ENCODE measurements at regions not wholly inside any gene's neighbourhood (a gene's known extent, or its start where the extent isn't known, plus 50 kb on each side); places are given as distances from the start of the nearest gene placed in this dataset.
"Not testable (repeated sequence)": the region's sequence is repeated elsewhere in the genome, so short reads cannot be mapped to it uniquely, and the experiment has no call there.

DNA sequence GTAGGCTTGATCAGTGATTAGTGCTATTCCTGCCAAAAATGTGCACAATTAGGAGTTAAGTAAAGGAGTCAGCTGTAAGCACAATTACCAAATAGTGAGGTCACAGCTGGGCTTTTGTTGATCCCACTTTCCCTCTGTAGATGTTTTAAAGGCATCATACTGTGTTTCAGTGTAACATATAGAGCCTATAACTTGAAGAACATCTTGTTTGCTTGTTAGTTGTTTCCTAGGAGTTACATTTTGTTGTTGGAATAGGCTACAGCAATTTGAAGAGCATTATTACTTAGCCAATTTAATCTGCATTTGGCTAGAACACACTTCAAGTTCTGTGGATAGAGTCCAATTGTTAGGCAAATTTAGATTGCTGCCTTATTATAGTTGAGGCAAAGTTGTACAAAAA is 210.7 kb upstream of the MAD2L1 start:
- Histone ChIP-seq H3K4me3 (no peak overlapping the region), H3K27ac (no peak overlapping the region)
- no peak for TF ChIP-seq EP300 (IDR thresholded peaks at IDR 0.05)
- TF ChIP-seq, protein P1, sequence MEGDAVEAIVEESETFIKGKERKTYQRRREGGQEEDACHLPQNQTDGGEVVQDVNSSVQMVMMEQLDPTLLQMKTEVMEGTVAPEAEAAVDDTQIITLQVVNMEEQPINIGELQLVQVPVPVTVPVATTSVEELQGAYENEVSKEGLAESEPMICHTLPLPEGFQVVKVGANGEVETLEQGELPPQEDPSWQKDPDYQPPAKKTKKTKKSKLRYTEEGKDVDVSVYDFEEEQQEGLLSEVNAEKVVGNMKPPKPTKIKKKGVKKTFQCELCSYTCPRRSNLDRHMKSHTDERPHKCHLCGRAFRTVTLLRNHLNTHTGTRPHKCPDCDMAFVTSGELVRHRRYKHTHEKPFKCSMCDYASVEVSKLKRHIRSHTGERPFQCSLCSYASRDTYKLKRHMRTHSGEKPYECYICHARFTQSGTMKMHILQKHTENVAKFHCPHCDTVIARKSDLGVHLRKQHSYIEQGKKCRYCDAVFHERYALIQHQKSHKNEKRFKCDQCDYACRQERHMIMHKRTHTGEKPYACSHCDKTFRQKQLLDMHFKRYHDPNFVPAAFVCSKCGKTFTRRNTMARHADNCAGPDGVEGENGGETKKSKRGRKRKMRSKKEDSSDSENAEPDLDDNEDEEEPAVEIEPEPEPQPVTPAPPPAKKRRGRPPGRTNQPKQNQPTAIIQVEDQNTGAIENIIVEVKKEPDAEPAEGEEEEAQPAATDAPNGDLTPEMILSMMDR (IDR thresholded peaks at IDR 0.05) = no peak
- no peak for TF ChIP-seq POLR2A (IDR thresholded peaks at IDR 0.05)

GRCh38 chr4:120266602-120267001 is 200.0 kb upstream of the MAD2L1 start:
- Histone ChIP-seq H3K4me3 (no peak overlapping the region), H3K4me1 (no peaks in the 10 kb centered on the region), H3K36me3 (no peaks in the 10 kb centered on the region), H3K9me3 (no peaks in the 10 kb centered on the region), H3K27me3 (no peaks in the 10 kb centered on the region), H3K27ac (no peak overlapping the region)
- no peak for TF ChIP-seq EP300 (IDR thresholded peaks at IDR 0.05)
- no peak for TF ChIP-seq POLR2A (IDR thresholded peaks at IDR 0.05)
- TF ChIP-seq, protein P1 (IDR thresholded peaks at IDR 0.05) = no peak
- WGBS, 2 donors = 62 to 76% methylated on average over 5 of the region's 5 CpGs
- DNase-seq (ENCODE audit: low spot score in 2 of 2) = no peak

More for the DNA sequence above, 210.7 kb upstream of the MAD2L1 start:
- Histone ChIP-seq H3K27me3 (no peaks in the 10 kb centered on the region), H3K9me3 (no peaks in the 10 kb centered on the region), H3K36me3 (no peaks in the 10 kb centered on the region), H3K4me1 (no peaks in the 10 kb centered on the region)
- no peak for DNase-seq (ENCODE audit: low spot score in 2 of 2)

DNA sequence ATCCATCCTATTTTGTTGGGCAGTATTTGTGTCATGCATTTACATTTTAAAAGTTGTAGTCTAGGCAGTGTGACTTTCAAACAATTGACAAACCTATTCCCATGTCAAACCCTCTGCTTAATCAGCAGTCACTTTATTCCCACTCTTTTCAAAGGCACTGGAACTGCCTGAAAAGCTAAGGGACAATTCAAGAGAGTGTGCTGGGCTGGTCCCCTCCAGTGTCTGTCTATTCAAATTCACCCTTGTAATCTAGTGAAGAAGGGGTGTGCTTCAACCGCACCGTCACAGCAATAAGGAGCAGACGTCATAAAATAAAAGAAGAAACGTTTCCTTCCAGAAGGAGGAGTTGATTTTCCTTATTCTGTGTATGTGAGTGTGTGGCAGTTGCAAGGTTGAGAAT is 197.0 kb upstream of the MAD2L1 start:
- Histone ChIP-seq H3K36me3 (no peaks in the 10 kb centered on the region), H3K27ac (no peak overlapping the region), H3K4me3 (no peak overlapping the region), H3K4me1 (no peaks in the 10 kb centered on the region), H3K27me3 (no peaks in the 10 kb centered on the region), H3K9me3 (no peaks in the 10 kb centered on the region)
- TF ChIP-seq, protein P1 (IDR thresholded peaks at IDR 0.05) = no peak
- no peak for TF ChIP-seq POLR2A (IDR thresholded peaks at IDR 0.05)
- no peak for TF ChIP-seq EP300 (IDR thresholded peaks at IDR 0.05)
- no peak for DNase-seq (ENCODE audit: low spot score in 2 of 2)
- WGBS, 2 donors = 21 to 30% methylated on average over 4 of the region's 4 CpGs

DNA sequence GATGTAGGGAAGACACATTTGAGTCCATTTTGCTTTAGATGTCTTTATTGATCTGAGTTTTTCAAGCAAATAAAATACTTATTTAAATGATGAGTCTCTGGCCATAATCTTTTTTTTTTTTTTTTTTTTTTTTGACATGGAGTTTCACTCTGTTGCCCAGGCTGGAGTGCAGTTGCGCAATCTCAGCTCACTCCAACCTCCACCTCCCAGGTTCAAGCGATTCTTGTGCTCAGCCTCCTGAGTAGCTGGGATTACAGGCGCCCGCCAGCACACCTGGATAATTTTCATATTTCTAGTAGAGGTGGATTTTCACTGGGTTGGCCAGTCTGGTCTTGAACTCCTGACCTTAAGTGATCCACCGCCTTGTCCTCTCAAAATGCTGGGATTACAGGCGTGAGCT is 194.5 kb upstream of the MAD2L1 start:
- no peaks in the 10 kb centered on the region for H3K27me3 ChIP-seq
- no peak for DNase-seq (ENCODE audit: low spot score in 2 of 2)
- H3K27ac ChIP-seq = no peak overlapping the region
- H3K4me3 ChIP-seq = no peak overlapping the region
- no peaks in the 10 kb centered on the region for H3K4me1 ChIP-seq
- 96 to 97% methylated on average over 6 of the region's 6 CpGs for WGBS, 2 donors
- TF ChIP-seq POLR2A (IDR thresholded peaks at IDR 0.05) (no peak), EP300 (IDR thresholded peaks at IDR 0.05) (no peak)
- TF ChIP-seq, protein P1 (IDR thresholded peaks at IDR 0.05) = no peak
- no peaks in the 10 kb centered on the region for H3K9me3 ChIP-seq
- H3K36me3 ChIP-seq = no peaks in the 10 kb centered on the region

DNA sequence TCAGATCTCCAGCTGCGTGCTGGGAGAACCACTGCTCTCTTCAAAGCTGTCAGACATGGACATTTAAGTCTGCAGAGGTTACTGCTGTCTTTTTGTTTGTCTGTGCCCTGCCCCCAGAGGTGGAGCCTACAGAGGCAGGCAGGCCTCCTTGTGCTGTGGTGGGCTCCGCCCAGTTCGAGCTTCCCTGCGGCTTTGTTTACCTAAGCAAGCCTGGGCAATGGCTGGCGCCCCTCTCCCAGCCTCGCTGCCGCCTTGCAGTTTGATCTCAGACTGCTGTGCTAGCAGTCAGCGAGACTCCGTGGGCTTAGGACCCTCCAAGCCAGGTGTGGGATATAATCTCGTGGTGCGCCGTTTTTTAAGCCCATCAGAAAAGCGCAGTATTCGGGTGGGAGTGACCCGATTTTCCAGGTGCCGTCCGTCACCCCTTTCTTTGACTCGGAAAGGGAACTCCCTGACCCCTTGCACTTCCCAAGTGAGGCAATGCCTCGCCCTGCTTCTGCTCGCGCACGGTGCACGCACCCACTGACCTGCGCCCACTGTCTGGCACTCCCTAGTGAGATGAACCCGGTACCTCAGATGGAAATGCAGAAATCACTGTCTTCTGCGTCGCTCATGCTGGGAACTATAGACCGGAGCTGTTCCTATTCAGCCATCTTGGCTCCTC is 189.6 kb upstream of the MAD2L1 start:
- H3K27me3 ChIP-seq; H3K27ac ChIP-seq; H3K4me1 ChIP-seq; H3K9me3 ChIP-seq; H3K4me3 ChIP-seq; DNase-seq (ENCODE audit: low spot score in 2 of 2); H3K36me3 ChIP-seq: not testable (repeated sequence)
- 78 to 91% methylated on average over 26 to 28 of the region's 28 CpGs for WGBS, 2 donors
